Mesothelial cell of epicardium (in vitro differentiated cells): ENCODE measurements at regions not wholly inside any gene's neighbourhood (a gene's known extent, or its start where the extent isn't known, plus 50 kb on each side); places are given as distances from the start of the nearest gene placed in this dataset.

Source experiments
- DNase-seq, 2 experiments: peaks; one replicate each; pipeline ENCODE4 v3.0.0; 2021; ENCODE audit warnings: low spot score in 2 of 2; ENCODE audit not compliant: unreplicated experiment in 2 of 2
- H3K27ac Mint-ChIP-seq: 2 replicates; pipeline ENCODE4 v1.8.0; 2021; ENCODE audit warnings: mixed read lengths
- H3K27me3 Mint-ChIP-seq: 2 replicates; pipeline ENCODE4 v1.8.0; 2021; ENCODE audit warnings: low read depth, mixed read lengths
- H3K36me3 Mint-ChIP-seq: 2 replicates; pipeline ENCODE4 v1.8.0; 2021; ENCODE audit warnings: mixed read lengths
- H3K4me1 Mint-ChIP-seq: 2 replicates; pipeline ENCODE4 v1.8.0; 2021; ENCODE audit warnings: mixed read lengths
- H3K4me3 Mint-ChIP-seq: 2 replicates; pipeline ENCODE4 v1.8.0; 2021; ENCODE audit warnings: mild to moderate bottlenecking, moderate library complexity, mixed read lengths
- H3K9me3 Mint-ChIP-seq: 2 replicates; pipeline ENCODE4 v1.8.0; 2021; ENCODE audit warnings: mixed read lengths
- TF ChIP-seq, protein P1 (sequence below): fragments of 200-600 bp; sonication (generic); IDR thresholded peaks from one replicate; pipeline ENCODE4 v1.5.0; 2021; ENCODE audit warnings: antibody characterized with exemption; ENCODE audit not compliant: unreplicated experiment

- DNase-seq, result no peak
- Mint-ChIP-seq H3K9me3 (peaks cover 3% of the 10 kb centered on the region), H3K27me3 (no peaks in the 10 kb centered on the region), H3K4me1 (peaks cover 8% of the 10 kb centered on the region), H3K27ac (no peak overlapping the region), H3K36me3 (peaks cover 39% of the 10 kb centered on the region), H3K4me3 (no peak overlapping the region)
- TF ChIP-seq, protein P1, sequence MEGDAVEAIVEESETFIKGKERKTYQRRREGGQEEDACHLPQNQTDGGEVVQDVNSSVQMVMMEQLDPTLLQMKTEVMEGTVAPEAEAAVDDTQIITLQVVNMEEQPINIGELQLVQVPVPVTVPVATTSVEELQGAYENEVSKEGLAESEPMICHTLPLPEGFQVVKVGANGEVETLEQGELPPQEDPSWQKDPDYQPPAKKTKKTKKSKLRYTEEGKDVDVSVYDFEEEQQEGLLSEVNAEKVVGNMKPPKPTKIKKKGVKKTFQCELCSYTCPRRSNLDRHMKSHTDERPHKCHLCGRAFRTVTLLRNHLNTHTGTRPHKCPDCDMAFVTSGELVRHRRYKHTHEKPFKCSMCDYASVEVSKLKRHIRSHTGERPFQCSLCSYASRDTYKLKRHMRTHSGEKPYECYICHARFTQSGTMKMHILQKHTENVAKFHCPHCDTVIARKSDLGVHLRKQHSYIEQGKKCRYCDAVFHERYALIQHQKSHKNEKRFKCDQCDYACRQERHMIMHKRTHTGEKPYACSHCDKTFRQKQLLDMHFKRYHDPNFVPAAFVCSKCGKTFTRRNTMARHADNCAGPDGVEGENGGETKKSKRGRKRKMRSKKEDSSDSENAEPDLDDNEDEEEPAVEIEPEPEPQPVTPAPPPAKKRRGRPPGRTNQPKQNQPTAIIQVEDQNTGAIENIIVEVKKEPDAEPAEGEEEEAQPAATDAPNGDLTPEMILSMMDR, result no peak
These were observed 70.2 kb upstream of the SLC4A11 start for GRCh38 chr20:3309226-3309625.

DNA sequence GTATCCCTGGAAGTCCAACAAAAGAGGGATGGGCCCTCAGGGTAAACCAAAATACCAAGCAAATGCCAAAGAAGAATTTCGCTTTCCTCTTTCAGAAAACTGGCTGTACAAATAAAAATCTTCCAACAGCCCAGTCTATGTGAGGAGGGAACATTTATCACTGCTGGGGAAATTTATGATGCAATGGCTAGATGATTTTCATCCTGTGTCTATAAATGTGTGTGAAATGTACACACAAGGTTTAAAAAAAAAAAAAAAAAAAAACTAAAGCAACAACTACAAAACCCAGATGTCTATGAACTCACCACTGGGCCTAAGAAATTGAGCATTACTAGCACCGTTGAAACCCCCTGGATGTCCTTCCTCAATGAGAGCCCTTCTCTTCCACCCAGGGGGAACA is 68.7 kb upstream of the SLC4A11 start:
- Mint-ChIP-seq H3K4me1 (no peaks in the 10 kb centered on the region), H3K4me3 (no peak overlapping the region), H3K27me3 (no peaks in the 10 kb centered on the region), H3K9me3 (peaks cover 3% of the 10 kb centered on the region), H3K36me3 (peaks cover 44% of the 10 kb centered on the region), H3K27ac (no peak overlapping the region)
- no peak for DNase-seq
- TF ChIP-seq, protein P1, result no peak

DNA sequence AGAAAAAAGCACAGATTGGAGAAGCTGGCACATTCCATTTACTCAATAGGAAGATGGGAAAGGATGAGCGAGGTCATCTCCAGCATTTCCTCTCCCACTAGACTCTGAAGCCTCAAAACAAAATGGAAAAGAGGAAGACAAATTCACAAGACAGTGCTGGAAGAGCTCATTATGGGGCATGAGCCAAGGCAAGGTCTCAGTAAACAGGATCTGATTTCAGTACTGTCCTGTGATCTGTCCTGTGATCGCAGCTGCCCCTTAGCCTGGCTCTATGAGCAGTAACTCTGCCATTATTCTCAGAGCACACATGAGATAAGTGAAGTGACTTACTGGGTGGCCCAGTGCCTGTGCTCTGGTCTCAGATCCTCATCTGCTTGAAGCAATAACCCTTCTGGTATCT is 68.1 kb upstream of the SLC4A11 start:
- peaks cover 47% of the 10 kb centered on the region for H3K36me3 Mint-ChIP-seq
- no peak overlapping the region for H3K27ac Mint-ChIP-seq
- H3K27me3 Mint-ChIP-seq, result no peaks in the 10 kb centered on the region
- TF ChIP-seq, protein P1, result no peak
- no peak overlapping the region for H3K4me3 Mint-ChIP-seq
- no peaks in the 10 kb centered on the region for H3K4me1 Mint-ChIP-seq
- DNase-seq, result no peak
- peaks cover 3% of the 10 kb centered on the region for H3K9me3 Mint-ChIP-seq

DNA sequence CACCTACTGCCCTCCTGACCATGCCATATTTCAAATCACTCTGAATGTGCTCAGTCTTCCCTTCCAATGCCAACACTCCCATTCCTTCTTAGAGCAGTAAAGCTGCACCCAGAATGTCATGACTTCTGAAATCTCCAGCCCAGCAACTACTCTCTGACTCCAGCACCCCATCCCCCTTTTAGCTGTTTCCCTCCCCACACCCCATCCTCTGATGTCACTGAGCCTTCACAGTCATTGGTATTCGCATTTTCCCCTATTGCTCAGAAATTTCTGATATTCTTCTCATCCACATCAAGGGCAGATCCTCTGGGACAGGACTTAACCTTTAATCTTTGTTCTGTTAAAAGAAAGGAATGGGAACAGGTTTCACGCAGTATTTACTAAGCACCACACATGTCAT is 67.1 kb upstream of the SLC4A11 start:
- no peak for DNase-seq
- Mint-ChIP-seq H3K4me1 (no peaks in the 10 kb centered on the region), H3K4me3 (no peak overlapping the region), H3K27me3 (no peaks in the 10 kb centered on the region), H3K27ac (no peak overlapping the region), H3K36me3 (peaks cover 42% of the 10 kb centered on the region), H3K9me3 (peaks cover 3% of the 10 kb centered on the region)
- TF ChIP-seq, protein P1, result no peak

DNA sequence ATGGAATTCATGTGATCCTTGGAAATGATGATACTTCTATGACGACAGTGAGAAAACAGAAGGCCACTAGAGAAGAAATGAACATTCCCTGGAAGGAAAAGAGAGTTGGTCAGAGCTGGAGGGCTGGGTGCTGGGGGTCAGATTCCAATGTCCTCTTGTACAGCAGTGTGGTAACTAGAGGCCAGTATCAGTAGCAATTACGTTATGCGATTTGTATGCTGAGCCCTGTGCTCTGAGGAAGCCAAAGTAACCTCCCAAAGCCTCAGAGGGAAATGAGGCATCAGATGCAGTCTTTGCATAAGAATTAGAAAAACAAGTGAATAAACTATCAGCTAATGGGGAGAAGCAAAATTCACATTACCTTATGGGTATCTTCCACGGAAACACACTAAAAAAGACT is 65.5 kb upstream of the SLC4A11 start:
- Mint-ChIP-seq H3K27ac (no peak overlapping the region), H3K27me3 (no peaks in the 10 kb centered on the region), H3K36me3 (peaks cover 37% of the 10 kb centered on the region), H3K4me1 (no peaks in the 10 kb centered on the region), H3K9me3 (no peaks in the 10 kb centered on the region), H3K4me3 (no peak overlapping the region)
- TF ChIP-seq, protein P1, result no peak
- no peak for DNase-seq

DNA sequence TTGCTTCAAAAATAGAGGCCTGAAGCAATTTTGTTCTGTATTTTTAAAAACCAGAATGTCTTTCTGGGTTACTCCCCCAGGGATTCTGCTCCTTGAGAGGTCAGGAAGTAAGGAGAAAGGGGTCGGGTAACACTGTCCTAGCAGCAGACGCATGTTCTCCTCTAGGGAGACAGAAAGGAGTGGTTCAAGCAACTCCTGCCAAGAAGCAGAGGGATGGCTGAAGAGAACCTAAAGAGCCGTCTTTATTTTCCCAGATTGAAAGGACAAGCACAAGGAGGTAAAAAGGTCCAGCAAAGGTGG is 58.0 kb upstream of the SLC4A11 start:
- H3K27me3 Mint-ChIP-seq, result no peaks in the 10 kb centered on the region

More for the DNA sequence above, 58.0 kb upstream of the SLC4A11 start:
- TF ChIP-seq, protein P1, result no peak
- Mint-ChIP-seq H3K4me3 (no peak overlapping the region), H3K27ac (no peak overlapping the region), H3K36me3 (peaks cover 29% of the 10 kb centered on the region), H3K4me1 (no peaks in the 10 kb centered on the region), H3K9me3 (no peaks in the 10 kb centered on the region)
- DNase-seq, result no peak
